GM19463 (cell line): ENCODE measurements at regions not wholly inside any gene's neighbourhood (a gene's known extent, or its start where the extent isn't known, plus 50 kb on each side); places are given as distances from the start of the nearest gene placed in this dataset.

Experiments used
- ATAC-seq: cut with Tn5 transposase; IDR thresholded peaks from one replicate; pipeline ENCODE4 v1.9.1; 2021; ENCODE audit warnings: mild to moderate bottlenecking, moderate library complexity; ENCODE audit not compliant: unreplicated experiment

GRCh38 chr1:81700728-81701470, 99.8 kb upstream of the ADGRL2 start:
- no peak for ATAC-seq

DNA sequence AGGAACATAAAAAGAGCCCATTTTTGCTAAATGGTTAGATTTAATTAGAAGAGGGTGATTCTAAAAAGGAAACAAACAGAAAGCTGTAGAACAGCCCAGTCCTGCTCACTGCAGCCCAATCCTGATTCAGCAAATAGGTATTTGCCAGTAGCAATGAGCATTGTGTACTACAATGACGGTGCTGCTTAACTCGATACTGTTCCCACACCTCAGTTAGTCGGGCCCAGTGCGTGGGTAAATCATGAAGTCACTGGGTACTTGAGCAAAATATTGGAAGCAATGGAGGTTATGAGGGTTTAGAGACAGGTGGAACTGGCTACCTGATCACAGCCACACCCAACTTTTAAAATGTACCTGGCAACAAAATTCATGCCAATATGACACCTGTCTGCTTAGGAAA, 101.5 kb upstream of the ADGRL2 start:
- ATAC-seq: no peak

DNA sequence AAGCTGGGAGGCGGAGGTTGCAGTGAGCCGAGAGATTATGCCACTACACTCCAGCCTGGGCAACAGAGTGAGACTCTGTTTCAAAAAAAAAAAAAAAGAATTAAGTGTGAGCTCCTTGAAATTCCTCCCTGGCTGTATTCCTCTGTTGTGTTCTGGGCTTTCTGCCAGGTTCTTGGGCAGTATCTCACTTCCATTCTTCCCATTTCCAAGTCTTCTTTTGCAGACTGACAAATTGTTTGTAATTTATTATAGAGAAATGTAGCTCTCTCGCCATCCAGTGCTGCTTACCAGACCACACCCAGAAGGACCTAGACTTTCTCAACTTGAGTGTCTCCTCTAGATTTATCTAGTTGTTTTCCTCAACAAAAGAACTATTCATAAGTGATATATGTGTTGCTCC, 105.0 kb upstream of the ADGRL2 start:
- no peak for ATAC-seq

- ATAC-seq: no peak
Measured at GRCh38 chr1:81693316-81693715, 107.4 kb upstream of the ADGRL2 start.

DNA sequence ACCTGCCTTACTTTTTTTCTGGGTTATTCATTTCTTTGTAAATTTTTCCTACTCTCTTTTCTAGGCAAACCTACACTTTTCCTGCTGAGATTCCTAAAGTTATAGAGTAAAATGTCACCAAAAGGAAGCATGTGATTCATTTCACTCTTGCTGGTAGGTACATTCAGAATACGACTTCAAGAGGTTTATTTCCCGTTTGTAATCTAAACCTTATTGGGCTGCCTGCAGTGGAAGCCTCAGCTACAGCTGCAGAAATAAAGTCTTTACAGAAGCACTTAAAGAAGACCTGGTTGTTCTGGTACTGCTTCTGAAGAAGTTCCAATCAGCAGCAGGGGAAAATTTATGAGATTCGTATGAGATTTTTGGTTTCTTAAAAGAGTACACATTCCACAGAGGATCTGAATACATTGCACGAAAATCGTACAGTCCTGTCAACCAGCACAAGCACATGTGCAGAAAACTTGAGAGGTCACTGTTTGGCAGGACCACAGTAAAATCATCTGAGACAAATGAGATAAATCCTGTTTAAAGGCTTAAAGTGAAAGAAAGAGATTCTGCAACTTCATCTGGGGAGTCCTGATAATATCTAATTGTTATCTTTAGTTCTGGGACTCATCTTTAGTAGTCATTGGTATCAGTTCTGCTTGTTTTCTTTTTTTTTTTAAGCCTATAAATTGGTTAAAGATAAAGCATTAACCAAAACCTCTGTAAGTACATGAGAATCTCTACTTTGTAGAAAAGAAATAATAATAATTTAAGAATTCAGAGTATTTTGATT, 109.9 kb upstream of the ADGRL2 start:
- no peak for ATAC-seq

- no peak for ATAC-seq
Measured at GRCh38 chr1:81689531-81689941, 111.2 kb upstream of the ADGRL2 start.

- ATAC-seq: no peak
Measured at GRCh38 chr1:81682490-81682889, 118.2 kb upstream of the ADGRL2 start.

- peak; percentile 51 for ATAC-seq
Measured at GRCh38 chr1:81681601-81682266, 119.0 kb upstream of the ADGRL2 start.

- ATAC-seq: no peak
Measured at GRCh38 chr1:81681114-81681513, 119.6 kb upstream of the ADGRL2 start.

DNA sequence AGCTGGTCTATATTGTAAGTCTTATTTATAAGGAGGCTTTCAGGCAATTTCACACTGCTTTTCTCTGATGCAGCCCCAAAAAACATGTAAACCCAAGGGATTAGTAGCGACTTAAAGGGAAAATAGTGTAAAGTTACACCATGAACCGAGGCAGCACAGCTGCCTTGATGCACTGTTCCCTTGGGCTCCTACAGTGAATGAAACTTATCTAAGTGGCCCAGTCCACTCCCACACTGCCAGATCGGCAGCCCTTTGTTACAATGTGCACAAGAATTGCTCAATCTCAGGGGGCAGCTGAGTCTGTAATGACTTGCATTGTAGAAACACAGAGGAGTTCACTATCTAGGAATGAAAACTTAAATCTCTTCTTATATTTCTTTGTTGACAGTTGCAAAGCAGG, 120.8 kb upstream of the ADGRL2 start:
- ATAC-seq: no peak

- no peak for ATAC-seq
Measured at GRCh38 chr1:81678779-81679178, 122.0 kb upstream of the ADGRL2 start.

GRCh38 chr1:81672766-81673165, 128.0 kb upstream of the ADGRL2 start:
- ATAC-seq: no peak

DNA sequence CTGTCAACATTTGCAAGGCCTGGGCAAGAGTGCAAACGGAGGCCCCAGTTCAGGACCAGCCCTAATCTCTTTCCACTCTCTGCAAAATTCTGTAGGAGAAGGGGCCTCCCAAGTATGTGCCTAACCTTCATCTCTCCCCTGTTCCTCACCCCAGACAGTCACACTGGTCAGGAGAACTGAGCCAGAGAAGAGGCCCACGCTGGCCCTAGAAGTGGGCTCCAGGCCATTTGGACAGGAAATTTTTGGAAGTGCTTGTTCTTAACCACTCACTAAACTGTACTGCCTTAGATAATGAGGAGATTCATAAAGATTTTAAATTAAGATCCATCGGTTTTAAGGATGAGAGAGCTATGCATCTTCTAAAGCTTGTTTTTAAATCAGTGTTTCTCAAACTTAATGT, 129.7 kb upstream of the ADGRL2 start:
- no peak for ATAC-seq

- ATAC-seq: no peak
Measured at GRCh38 chr1:81670286-81670685, 130.4 kb upstream of the ADGRL2 start.

- ATAC-seq: no peak
Measured at GRCh38 chr1:81666586-81666985, 134.1 kb upstream of the ADGRL2 start.

GRCh38 chr1:81664341-81664740, 136.4 kb upstream of the ADGRL2 start:
- no peak for ATAC-seq

DNA sequence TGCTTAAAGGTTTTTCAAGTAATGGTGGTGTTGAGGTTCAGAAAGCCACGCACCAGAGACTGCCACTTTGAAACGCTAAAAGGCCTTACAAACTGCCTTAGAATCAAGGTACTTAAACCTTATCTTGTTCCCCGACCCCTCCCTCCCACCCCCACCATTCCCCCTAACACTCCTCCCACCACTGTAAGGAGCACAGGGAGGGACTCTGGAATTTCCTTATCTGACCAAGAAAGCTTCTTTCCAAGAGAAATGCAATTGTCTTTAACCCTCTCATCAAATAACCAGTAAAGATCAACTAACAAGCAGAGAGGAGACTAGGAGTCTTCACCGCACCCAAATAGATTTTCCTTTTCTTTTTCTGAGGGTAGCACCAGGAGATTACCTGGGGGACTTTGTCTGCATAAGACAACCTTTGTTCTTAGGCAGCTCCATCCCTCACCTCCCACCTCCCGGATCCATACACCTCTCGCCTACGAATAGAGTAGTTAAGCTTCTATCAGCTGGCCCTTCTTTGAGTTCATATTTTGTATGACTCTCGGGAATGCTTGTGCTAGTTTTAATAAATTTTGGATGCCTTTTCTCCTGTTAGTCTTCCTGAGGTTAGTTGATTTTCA, 137.7 kb upstream of the ADGRL2 start:
- ATAC-seq: no peak

DNA sequence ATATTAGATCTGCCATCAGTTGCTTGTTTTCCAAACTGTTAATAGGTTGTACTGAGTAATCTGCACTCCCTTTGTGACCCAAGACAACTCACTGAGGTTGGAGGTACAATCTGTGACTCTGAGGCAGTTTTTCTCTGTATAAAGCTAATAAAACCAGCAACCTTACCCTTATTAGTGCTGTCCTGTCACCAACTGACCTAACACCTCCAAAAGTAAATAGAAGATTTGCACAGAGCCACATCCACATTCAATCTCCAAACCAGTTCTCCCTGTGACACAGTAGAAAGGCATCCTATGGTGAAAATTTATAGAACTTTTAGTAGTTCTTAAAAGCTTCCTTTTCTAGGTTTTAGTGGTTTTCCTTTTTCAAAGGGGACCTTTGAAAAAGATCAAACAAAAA, 140.4 kb upstream of the ADGRL2 start:
- no peak for ATAC-seq

DNA sequence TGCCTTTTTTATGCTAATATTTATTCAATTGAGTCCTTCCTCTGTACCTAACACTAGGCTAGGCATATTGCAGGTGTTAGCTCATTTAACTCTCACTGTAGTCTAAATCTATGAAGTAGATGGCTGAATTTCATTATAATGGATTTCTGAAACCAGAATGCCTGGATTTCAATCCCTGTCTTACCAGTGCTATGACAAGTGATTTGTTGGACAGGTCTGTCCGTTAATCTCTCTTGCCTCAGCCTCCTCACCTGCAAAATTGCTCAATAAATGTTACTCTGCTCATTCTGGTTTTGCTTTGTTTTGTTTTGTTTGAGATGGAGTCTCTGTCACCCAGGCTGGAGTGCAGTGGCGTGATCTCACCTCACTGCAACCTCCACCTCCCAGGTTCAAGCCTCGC, 146.1 kb upstream of the ADGRL2 start:
- ATAC-seq: no peak

DNA sequence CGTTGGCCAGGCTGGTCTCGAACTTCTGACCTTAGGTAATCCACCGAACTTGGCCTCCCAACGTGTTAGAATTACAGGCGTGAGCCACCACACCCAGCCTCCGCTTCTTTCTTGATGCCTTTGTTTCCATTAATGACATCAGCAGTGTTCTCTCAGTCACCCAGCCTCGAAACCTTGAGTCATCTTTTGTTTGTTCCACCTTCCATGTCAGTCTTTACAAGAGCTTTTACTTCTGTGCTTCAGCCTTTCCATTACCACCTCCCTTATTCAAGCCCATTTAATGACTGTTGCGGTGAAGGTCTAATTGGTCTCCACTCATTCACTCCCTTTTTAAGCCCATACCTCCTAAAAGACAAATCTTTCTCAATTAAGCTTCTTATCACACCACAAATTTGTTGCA, 146.6 kb upstream of the ADGRL2 start:
- no peak for ATAC-seq

GRCh38 chr1:81650776-81651175, 150.0 kb upstream of the ADGRL2 start:
- no peak for ATAC-seq
